Lung microvascular endothelial cell (primary cell): ENCODE measurements at regions not wholly inside any gene's neighbourhood (a gene's known extent, or its start where the extent isn't known, plus 50 kb on each side); places are given as distances from the start of the nearest gene placed in this dataset.
"Not testable (repeated sequence)": the region's sequence is repeated elsewhere in the genome, so short reads cannot be mapped to it uniquely, and the experiment has no call there.

Experiments
- DNase-seq, 2 donors: peaks; one replicate each; pipeline versions ENCODE4 v3.0.0 to v3.0.0-alpha.2; 2010; ENCODE audit warnings: low read depth in 2 of 2

DNA sequence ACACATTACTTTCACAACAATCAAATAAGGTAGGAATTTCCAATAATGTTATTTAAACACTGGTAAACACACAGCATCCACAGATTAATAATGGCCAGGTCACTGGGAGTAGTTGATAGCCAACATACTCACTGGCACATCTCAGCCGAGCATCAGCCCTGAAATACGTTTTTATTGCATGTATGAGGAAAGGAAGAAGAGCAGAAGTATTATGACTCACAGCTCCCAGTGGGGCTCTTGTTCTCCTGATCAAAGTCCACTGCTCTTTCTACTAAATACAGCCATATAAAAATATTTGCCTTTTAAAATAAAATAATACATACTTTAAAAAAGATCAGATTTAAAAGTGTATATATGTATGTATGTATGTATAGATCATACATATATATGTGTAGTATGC lies 999.6 kb downstream of the SUCLG1 start:
- DNase-seq, result no peak

DNA sequence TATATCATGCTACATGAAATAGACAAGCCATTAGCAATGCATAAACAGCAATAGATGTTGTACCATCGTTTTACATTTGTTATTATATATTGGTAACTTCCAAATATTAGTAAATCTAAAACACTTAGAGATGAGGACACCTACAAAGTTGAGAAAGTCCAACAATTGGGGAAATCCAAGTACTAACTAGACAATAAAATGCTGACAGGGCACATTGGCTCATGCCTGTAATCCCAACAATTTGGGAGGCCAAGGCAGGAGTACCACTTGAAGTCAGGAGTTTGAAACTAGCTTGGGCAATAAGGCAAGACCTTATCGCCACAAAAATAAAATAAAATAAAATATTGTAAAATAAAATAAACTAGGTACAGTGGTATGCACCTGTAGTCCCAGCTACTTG lies 1023.1 kb downstream of the SUCLG1 start:
- DNase-seq, result no peak

DNA sequence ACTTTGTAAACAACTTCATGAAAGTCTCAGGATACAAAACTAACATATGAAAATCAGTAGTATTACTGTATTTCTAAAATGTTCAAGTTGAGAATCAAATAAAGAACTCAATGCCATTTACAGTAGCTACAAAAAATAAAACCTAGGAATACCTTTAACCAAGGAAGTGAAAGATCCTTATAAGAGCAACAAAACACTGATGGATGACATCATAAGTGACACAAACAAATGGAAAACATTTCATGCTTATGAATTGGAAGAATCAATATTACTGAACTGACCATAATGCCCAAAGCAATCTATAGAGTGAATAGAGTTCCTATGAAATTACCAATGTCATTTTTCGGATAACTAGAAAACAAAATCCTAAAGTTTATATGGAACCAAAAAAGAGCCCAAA lies 1038.1 kb downstream of the SUCLG1 start:
- DNase-seq, result no peak

DNA sequence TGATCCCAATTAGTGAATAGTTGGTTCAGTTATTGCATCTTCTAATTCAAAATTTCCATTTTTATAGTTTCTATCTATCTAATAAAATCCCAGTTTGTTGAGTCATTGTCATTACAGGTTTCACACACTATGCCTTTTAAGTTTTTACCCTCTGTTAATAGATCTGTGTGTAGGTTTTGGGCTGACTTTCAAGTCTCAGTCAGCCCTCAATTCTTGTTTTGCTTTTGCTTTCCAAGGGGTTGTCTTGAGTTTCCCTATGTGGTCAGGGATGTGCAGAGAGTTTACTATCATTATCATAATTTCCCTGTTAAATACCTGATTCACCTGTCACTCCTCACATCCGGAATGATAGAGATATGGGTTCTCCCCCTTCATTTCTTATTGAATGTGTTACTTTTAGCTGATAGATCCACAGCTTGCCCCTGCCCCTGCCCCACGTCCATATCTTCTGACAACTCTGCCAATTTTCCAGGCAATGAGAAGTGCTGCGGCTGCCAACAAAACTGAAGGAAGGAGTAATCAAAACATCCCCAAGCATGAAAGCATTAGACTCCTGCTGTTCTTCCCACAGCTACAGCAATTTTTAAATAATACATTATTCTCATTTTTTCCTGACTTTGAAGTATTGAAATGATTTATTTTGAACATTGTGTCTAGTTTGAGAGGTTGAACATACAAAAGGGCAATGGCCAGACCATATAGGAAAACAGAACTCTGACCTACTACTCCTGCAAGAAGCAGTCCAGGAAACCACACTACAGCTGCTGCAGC lies 1064.8 kb downstream of the SUCLG1 start:
- DNase-seq, result no peak

DNA sequence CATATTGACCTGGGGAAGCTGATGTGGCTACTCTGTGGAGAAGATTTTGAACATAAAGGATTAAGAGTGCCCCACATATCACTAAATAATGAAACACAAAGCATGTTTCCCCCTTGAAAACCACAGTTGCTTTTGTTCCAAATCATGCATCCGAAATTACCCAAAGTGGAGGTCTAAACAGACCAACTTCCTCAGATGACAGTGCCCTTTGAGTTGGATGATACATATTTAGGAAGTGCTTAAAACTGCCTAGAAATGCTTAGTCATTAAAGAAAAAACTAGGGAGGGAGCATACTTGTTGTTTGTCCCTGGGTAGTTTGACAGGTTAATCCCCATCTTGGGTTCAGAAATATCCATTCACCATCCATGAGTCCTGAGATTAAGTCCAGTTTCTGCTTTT lies 1070.3 kb downstream of the SUCLG1 start:
- no peak for DNase-seq

DNA sequence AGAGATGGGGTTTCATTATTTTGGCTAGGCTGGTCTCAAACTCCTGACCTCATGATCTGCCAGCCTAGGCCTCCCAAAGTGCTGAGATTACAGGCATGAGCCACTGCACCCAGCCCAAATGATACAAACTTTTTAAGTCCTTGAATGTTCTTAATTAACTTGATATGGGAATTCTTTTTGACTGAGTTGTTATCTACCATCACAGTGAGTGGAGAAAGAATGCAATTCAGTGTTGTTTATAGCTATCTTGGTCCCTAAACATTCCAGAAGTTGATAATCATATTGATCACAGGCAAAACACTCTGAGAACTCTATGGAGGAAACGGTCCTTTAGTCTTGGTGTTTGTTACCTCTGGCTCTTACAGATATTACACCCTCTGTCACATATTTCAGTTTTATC lies 1072.5 kb downstream of the SUCLG1 start:
- no peak for DNase-seq

DNA sequence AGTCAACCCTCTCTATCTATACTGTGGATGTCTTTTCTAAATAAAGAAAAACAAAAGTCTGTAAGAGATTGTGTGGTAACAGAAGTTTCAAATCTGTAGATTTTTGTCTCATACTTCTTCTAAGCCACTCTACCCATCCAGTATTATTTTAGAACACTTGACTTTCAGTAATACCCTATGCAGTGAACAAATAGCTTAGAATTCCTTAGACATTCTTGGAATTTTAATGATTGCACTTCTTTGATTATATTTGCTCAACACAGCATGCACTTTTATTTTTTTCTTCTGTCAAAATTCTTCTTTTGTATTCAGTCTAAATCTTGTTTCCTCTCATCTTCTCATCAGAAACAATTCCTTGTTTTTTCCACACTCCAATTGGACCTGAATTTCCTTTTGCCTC lies 1080.2 kb downstream of the SUCLG1 start:
- no peak for DNase-seq

DNA sequence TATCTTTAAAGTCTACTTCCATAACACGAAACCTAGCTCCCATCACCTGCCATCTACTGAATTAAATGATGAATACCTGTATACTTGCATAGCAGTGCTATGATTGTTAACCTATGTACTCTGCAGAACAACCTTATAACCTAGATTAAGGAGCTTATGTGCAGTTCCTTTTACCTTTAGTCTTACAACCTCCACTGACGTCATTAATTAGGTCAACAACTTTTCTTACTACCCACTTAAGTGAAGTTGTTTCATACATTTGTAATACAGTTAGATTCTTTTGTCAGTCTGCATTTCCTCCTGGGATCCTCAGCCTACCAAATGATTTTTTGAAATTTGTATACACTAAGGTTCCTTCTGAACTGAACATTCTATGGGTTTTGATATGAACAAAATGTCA lies 1082.3 kb downstream of the SUCLG1 start:
- no peak for DNase-seq

DNA sequence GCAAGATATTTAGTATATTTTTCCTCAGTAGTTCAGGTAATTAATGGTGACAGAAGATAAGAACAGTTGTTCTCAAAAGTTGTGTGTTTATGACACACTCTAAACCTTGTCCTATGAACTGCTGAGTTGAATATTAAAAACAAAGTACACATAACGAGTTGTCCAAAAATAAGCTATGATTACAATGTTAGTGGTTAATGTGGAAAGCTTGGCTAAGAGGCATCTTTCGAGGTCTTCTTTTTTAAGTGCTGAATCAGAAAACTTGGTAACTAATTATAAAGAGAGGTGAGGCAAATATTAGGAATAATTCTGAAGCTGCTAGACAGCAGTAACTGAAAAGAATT lies 1088.7 kb downstream of the SUCLG1 start:
- no peak for DNase-seq

DNA sequence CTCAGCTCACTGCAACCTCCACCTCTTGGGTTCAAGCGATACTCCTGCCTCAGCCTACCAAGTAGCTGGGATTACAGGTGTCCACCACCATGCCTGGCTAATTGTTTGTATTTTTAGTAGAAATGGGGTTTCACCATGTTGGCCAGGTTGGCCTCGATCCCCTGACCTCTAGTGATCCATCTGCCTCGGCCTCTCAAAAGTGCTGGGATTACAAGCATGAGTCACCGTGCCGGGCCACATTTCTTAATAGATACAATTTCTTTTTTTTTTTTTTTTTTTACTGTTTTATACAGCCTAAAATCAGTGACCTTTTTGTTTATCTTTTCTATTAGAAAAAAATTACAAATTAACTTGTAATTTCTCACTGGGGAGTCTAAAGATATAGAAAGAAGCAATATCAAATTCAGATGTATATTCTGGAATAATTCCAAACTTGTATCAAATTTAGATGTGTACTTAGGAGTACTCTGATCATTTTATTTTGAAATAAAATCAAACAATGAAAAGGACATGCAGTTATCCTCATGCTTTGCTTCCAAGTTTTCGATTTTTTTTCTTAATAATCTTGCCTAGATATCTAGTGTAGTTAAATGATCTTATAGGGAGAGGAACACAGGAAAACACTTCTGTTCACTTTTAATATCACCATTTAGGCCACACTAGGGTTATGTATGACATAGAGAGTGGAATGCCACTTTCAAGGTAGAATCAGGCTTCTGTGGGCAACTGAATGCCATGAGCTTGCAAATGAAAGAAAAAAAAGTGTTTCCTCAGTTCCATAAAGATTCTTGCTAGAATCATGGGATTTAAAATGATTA lies 1089.3 kb downstream of the SUCLG1 start:
- no peak for DNase-seq

DNA sequence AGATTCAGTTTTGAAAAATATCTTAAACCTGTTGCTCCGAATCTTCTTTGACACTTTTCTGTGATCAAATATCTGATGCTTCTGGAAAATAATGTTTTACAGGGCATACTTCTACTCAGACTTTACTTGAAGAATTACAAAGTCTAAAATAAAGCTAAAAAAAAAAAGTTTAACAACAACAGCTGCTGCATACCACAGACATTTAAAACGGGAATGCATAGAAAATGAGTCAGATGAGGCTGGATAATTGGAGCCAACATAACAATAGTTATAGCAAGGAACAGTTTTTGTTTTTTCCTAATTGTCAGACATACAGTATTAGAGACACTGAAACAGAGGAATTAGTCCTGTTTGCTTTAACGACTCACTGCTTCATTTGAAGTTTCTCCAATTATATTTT lies 1090.2 kb downstream of the SUCLG1 start:
- DNase-seq, result no peak

DNA sequence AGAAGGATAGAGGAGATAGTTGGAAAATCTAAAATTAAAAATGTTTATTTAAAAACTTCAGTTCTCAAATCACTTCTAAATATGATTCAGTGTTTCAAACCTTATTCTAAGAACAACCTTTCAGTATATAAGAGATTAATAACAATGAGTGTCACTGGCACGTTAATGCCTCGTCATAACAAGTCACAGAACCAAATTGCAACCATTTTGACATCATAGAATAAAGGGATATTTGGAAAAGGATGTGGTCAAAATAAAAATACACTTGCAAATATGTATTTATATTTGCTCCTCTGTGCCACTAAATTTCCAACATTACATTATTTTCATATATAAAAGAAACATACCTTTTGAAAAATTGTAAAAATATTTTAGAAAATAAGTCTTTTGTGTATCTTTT lies 1090.6 kb downstream of the SUCLG1 start:
- no peak for DNase-seq

DNA sequence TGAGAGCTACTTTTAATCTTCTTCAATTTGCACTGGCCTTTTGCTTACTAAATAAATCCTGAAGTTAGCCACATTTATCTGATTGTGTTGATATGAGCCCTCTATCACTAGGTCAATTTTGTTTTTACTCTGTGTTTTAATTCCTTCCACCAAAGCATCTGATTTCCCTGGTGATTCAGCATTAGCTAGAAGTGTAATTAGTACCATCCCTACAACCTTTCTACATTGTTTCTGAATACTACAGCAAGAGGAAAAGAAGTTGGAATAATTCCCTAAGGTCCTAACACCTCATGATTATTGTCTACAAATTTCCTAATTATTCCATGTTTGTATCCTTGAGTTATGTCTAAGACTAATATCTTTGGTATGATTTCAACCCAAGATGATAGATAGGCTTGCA lies 1093.6 kb downstream of the SUCLG1 start:
- DNase-seq, result no peak

DNA sequence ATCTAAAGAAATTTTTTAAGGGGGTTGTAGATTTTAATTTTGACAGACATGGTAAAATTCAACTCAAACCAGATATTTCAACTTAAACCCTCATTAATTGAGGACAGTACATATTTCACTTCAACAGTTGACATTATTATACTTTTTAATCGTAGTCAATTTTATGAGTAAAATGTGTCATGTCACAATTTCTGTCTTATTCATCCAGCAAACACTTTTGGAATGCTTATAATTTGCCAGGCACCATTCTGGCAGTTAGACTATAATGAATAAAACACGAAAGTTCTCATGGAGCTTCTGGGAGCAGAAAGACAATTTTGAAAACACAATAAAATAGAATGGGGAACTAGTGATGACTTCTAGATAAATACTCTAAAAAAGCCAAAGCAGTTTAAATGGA lies 1094.8 kb downstream of the SUCLG1 start:
- no peak for DNase-seq

DNA sequence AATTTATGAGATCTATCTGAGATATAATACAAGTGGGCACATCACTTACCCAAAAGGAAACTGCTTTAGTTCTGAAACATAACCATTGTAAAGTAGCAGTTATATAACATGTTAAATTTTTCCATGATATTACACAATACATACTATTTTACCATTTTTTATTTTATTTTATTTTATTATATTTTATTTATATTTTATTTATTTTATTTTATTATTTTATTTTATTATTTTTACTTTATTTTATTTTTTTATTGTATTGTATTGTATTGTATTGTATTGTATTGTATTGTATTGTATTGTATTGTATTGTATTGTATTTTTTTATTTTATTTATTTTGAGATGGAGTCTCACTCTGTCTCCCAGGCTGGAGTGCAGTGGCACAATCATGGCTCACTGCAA lies 1095.9 kb downstream of the SUCLG1 start:
- not testable (repeated sequence) for DNase-seq

DNA sequence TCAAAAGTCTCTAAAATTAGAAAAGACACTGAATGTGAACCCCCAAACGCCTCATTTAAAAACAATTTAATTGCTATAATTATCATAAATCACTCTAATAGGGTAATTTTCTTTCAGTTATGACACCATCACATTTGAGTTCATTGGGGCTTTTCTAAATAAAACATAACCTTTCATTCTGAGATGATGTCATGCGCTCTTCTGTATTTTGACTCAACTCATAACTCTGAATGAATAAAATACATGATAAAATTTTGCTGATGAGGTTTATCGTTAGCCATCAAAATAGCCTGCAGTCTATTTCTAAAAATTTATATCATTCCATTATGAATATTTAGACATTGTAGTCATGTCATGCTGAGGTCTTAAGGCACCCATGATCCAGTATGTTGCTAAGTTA lies 1099.7 kb downstream of the SUCLG1 start:
- DNase-seq, result no peak

DNA sequence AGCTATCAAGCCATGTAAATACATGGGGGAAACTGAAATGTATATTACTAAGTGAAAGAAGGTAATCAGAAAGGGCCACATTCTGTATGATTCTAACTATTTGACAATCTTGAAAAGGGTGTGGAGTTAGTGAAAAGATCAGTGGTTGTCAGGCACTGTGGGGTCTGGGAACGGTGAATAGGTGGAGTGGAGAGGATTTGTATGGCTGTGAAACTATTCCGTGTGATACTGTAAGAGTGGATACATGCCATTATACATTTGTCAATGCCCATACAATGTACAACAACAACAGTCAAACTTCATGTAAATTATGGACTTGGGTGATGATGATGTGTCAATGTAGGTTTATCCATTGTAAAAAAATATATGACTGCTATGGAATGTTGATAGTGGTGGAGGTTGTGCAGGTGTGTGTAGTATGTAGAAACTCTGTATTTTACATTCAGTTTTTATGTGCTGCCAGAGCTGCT lies 1116.2 kb downstream of the SUCLG1 start:
- no peak for DNase-seq

DNA sequence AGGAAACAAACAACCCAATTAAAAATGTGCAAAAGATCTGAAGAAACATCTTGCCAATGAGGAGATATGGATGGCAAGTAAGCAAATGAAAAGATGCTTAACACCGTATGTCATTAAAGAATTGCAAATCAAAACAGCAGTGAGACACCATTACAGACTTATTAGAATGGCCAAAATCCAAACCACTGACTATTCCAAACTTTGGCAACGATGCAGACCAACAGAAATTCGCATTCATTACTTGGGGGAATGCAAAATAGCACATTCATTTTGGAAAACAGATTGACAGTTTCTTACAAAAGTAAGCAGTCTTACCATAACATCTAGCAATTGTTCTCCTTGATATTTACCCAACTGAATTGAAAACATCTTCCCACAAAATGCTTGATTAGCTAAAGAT lies 1118.7 kb downstream of the SUCLG1 start:
- DNase-seq, result no peak

DNA sequence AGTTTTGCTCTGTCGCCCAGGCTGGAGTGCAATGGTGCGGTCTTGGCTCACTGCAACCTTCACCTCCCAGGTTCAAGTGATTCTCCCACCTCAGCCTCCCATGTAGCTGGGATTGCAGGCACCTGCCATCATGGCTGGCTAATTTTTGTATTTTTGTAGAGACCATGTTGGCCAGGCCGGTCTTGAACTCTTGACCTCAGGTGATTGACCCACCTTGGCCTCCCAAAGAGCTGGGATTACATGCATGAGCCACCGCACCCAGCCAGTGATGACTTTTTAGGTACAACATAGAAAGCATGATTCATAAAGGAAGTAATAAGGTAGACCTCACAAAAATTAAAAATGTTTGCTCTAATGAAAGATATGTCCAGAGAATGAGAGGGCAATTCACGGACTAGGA lies 1119.1 kb downstream of the SUCLG1 start:
- DNase-seq, result not testable (repeated sequence)

DNA sequence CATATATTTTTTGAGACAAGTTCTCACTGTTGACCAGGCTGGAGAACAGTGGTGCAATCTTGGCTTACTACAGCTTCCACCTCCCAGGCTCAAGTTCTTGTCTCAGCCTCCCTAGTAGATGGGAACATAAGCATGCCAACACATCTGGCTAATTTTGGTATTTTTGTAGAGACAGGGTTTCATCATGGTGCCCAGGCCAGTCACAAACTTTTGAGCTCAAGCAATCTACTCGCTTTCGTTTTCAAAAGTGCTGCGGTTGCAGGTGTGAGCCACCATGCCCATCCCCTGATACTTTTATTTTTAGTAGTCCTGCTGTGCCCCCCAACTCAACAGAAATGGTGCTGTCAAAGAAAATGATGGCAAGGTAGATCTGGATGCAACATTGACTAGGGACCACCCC lies 1127.3 kb downstream of the SUCLG1 start:
- no peak for DNase-seq

DNA sequence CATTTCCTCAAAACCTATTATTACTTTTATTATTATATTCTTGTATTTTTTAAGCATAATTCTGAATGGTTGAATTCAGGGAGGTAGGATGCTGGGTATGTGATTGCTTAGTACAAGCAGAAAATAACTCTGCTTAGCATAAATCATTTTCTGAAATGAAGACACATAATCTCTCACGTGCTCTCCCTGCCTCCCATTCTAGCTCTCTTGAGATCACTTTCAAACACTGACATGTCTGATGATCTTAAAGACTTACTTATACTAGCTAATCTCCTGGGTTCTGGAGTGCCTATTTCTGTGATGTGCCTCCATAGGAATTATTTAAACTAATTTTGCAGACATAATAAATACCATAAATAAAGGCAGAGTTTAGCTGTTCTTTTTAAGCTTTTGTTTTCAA lies 1136.0 kb downstream of the SUCLG1 start:
- no peak for DNase-seq

DNA sequence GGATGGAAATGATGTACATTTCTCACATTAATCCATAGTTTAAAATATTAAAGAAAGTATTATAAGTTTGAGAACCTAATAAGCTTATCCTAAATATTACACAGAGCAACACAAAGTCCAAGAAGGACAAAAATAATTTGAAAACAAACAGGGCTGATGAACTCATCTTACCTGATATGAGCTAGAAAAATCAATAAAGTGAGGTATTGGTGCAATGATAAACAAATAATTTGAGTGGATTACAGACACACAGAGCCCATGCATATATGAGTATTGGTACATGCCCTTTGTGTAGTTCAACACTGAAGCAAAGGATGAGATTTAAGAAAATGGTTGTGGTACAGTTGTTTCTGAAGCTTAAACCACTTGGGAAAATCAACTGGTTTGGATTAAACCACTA lies 1139.0 kb downstream of the SUCLG1 start:
- DNase-seq, result no peak

DNA sequence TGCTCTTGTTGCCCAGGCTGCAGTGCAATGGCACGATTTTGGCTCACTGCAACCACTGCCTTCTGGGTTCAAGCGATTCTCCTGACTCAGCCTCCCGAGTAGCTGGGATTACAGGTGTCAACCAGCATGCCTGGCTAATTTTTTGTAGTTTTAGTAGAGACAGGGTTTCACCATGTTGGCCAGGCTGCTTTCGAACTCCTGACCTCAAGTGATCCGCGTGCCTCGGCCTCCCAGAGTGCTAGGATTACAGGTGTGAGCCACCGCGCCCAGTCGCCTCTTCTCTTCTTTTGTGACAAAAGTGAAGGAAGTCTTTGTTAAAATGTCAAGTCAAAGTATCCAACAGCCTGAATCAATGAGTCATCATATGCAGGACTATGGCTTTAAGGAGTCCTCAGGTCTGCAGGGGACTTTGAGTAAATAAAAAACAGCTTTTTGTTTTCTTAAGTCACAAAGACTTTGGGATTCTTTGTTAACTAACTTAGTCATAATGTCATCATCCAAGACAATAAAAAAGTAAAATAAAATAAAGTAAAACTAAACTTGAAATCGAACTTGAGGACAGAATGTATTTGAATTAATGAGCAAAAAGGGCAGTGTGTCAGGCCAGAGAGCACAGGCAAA lies 1153.2 kb downstream of the SUCLG1 start:
- DNase-seq, result no peak
